Effector memory CD8-positive, alpha-beta T cell (primary cell): ENCODE measurements at regions not wholly inside any gene's neighbourhood (a gene's known extent, or its start where the extent isn't known, plus 50 kb on each side); places are given as distances from the start of the nearest gene placed in this dataset.
"Not testable (repeated sequence)": the region's sequence is repeated elsewhere in the genome, so short reads cannot be mapped to it uniquely, and the experiment has no call there.

Experiments used
- ATAC-seq: fragments of 150-1000 bp; cut with Tn5 transposase; replicated peaks from 2 replicates; pipeline ENCODE4 v1.10.0; 2021; ENCODE audit warnings: mild to moderate bottlenecking, moderate library complexity
- DNase-seq, 3 experiments: peaks; one replicate each; pipeline ENCODE4 v3.0.0; 2021
- H3K27ac Mint-ChIP-seq, 2 donors: one replicate each; pipeline ENCODE4 v1.8.0; 2022; ENCODE audit warnings: mild to moderate bottlenecking in 2 of 2, mixed read lengths in 2 of 2, moderate library complexity in 2 of 2
- H3K27me3 Mint-ChIP-seq, 2 donors: one replicate each; pipeline ENCODE4 v1.8.0; 2022; ENCODE audit warnings: mixed read lengths in 2 of 2
- H3K36me3 Mint-ChIP-seq: one replicate; pipeline ENCODE4 v1.8.0; 2022; ENCODE audit warnings: mild to moderate bottlenecking, moderate library complexity, mixed read lengths; ENCODE audit not compliant: insufficient read depth
- H3K4me1 Mint-ChIP-seq, 2 donors: one replicate each; pipeline ENCODE4 v1.8.0; 2022; ENCODE audit warnings: low read depth in 2 of 2, mixed read lengths in 2 of 2
- H3K4me3 Mint-ChIP-seq, 2 donors: one replicate each; pipeline ENCODE4 v1.8.0; 2022; ENCODE audit warnings: mild to moderate bottlenecking in 2 of 2, mixed read lengths in 2 of 2, moderate library complexity in 2 of 2
- H3K9me3 Mint-ChIP-seq, 2 donors: one replicate each; pipeline ENCODE4 v1.8.0; 2022; ENCODE audit warnings: mixed read lengths in 2 of 2

DNA sequence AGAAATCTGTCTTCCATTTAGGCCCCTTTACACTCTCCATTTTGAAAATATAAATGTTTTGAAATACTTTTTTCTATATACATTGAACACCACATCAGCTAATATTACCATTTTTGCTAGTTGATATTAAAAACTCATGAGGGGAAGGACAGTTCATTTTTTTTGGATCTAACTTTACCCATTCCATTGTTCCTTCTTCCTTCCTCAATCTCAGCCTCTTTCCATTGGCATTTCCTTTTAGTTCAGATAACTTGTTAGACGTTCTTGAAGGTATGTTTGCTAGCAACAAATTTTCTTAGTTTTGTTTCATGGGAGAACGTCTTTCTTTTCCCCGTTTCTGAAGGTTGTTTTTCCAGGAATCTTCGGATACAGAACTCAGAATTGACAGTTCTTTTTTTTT, 759.0 kb downstream of the SOCS6 start:
- DNase-seq, result no peak
- Mint-ChIP-seq H3K27ac (no peak overlapping the region), H3K9me3 (peaks cover 0 to 13% of the 10 kb centered on the region in 2 donors), H3K27me3 (no peaks in the 10 kb centered on the region), H3K4me1 (no peaks in the 10 kb centered on the region), H3K4me3 (no peak overlapping the region), H3K36me3 (no peaks in the 10 kb centered on the region)
- ATAC-seq, result no peak

DNA sequence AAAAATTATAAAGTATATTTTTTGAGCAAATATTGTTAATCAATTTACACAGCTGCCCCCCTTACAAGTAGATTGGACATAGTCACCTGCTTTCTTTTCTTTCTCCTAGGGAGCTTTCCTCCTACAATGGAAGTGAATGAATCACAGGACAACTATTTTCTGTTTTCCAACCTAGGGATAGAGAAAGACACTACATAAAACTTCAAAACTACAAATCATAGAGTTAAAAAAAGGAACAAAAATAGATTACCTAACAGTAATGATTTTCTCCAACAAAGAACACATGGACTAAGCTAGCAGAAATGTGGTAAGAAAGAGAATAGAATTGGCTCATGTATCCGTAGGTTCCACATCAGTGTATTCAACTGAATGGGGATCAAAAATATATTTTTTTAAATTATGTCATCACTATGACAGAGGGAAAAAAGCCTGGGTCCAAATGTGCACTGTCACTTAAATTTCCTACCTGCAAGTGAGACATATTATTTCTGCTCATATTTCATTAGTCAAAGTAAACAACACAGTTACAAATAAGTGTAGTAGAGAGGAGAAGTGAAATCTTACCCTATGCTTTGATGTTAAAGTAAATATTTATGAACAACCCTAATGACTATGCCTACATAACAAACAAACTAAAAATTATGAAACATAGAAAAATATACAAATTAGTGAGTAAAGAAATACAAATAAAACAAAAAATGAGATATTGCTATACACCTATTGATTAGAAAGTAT, 756.7 kb downstream of the SOCS6 start:
- H3K36me3 Mint-ChIP-seq, result no peaks in the 10 kb centered on the region
- no peaks in the 10 kb centered on the region for H3K27me3 Mint-ChIP-seq
- ATAC-seq, result no peak
- H3K4me1 Mint-ChIP-seq, result no peaks in the 10 kb centered on the region
- no peak overlapping the region for H3K4me3 Mint-ChIP-seq
- peaks cover 0 to 10% of the 10 kb centered on the region in 2 donors for H3K9me3 Mint-ChIP-seq
- no peak for DNase-seq
- H3K27ac Mint-ChIP-seq, result no peak overlapping the region

DNA sequence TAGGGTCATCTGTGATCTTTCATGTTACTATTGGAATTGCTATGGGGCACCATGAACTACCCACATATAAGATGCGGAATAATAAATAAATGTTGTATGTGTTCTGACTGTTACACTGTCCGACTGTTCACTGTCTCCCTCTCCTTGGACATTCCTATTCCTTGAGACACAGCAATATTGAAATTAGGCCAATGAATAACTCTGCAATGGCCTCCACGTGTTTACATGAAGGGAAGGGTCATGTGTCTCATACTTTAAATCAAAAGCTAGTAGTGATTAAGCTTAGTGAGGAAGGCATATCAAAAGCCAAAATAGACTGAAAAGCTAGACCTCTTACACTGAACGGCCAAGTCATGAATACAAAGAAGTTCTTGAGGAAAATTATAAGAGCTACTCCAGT, 751.3 kb downstream of the SOCS6 start:
- ATAC-seq, result no peak
- H3K27ac Mint-ChIP-seq, result no peak overlapping the region

DNA sequence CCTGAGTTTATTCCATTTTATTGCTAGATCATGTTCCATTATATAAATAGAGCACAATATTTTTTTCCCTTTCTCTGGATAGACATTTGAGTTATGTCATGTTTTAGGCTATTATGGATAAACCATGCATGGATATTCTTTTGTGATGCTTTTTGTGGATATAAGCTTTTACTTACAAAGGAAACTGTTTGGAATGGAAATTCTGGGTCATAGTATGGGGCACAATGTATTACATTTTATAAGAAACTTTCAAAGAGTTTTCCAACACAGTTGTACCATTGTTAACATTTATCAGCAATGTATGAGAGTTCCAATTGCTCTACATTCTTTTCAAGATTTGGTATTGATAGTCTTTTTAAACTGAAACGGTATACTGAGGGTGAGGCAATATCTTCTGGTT, 749.4 kb downstream of the SOCS6 start:
- H3K4me1 Mint-ChIP-seq, result no peaks in the 10 kb centered on the region
- DNase-seq (no peak), ATAC-seq (no peak)
- H3K9me3 Mint-ChIP-seq, result peaks cover 0 to 5% of the 10 kb centered on the region in 2 donors
- H3K4me3 Mint-ChIP-seq, result no peak overlapping the region
- H3K27ac Mint-ChIP-seq, result no peak overlapping the region
- no peaks in the 10 kb centered on the region for H3K36me3 Mint-ChIP-seq
- H3K27me3 Mint-ChIP-seq, result no peaks in the 10 kb centered on the region

More for the DNA sequence above, 751.3 kb downstream of the SOCS6 start:
- DNase-seq, result no peak
- no peaks in the 10 kb centered on the region for H3K36me3 Mint-ChIP-seq
- H3K4me1 Mint-ChIP-seq, result no peaks in the 10 kb centered on the region
- peaks cover 0 to 6% of the 10 kb centered on the region in 2 donors for H3K9me3 Mint-ChIP-seq
- H3K4me3 Mint-ChIP-seq, result no peak overlapping the region
- no peaks in the 10 kb centered on the region for H3K27me3 Mint-ChIP-seq

DNA sequence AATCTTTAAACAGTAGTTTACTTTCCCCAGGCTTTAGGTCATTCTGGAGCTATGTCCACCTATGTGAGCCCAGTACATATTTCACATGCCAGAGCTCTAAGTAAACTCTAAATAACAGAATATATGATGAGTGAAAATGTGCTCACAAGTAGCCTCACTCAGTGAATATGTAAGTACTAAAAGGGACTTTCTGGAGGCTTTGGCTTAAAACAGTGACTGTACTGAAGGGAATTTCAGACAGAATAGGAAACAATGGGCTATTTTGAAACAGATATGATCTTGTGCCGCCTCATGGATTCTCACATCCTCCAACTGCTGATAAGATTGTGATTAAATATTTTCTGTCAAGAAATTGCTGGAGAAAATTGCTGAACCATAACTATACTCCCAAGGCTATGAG, 747.9 kb downstream of the SOCS6 start:
- no peak overlapping the region for H3K27ac Mint-ChIP-seq
- ATAC-seq (no peak), DNase-seq (no peak)
- no peaks in the 10 kb centered on the region for H3K27me3 Mint-ChIP-seq
- peaks cover 0 to 5% of the 10 kb centered on the region in 2 donors for H3K9me3 Mint-ChIP-seq
- no peaks in the 10 kb centered on the region for H3K36me3 Mint-ChIP-seq
- H3K4me1 Mint-ChIP-seq, result no peaks in the 10 kb centered on the region
- no peak overlapping the region for H3K4me3 Mint-ChIP-seq

DNA sequence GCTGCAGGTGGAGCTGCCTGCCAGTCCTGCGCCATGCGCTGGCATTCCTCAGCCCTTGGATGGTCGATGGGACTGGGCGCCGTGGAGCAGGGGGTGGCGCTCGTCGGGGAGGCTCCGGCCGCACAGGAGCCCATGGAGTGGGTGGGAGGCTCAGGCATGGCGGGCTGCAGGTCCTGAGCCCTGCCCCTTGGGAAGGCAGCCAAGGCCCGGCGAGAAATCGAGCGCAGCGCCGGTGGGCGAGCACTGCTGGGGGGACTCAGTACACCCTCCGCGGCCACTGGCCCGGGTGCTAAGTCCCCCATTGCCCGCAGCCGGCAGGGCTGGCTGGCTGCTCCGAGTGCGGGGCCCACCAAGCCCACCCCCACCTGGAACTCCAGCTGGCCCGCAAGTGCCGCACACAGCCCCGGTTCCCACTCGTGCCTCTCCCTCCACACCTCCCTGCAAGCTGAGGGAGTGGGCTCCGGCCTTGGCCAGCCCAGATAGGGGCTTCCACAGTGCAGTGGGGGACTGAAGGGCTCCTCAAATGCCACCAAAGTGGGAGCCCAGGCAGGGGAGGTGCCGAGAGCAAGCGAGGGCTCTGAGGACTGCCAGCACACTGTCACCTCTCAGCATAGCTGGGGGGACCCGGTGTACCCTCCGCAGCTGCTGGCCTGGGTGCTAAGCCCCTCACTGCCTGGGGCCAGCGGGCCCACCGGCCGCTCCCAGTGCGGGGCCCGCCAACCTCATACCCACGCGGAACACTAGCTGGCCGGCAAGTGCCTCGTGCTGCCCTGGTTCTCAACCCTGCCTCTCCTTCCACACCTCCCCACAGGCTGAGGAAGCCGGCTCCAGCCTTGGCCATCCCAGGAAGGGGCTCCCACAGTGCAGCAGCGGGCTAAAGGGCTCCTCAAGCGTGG, 742.7 kb downstream of the SOCS6 start:
- H3K4me3 Mint-ChIP-seq, DNase-seq, H3K36me3 Mint-ChIP-seq, H3K27me3 Mint-ChIP-seq, H3K4me1 Mint-ChIP-seq, ATAC-seq, H3K9me3 Mint-ChIP-seq, H3K27ac Mint-ChIP-seq: not testable (repeated sequence)

DNA sequence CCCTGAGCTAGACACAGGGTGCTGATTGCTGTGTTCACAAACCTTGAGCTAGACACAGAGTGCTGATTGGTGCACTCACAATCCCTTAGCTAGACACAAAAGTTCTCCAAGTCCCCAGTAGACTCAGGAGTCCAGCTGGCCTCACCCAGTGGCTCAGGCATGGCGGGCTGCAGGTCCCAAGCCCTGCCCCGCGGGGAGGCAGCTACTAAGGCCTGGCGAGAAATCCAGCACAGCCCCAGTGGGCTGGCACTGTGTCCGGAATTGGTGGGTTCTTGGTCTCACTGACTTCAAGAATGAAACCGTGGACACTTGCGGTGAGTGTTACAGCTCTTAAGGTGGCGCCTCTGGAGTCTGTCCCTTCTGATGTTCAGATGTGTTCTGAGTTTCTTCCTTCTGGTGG, 741.2 kb downstream of the SOCS6 start:
- not testable (repeated sequence) for H3K36me3 Mint-ChIP-seq, ATAC-seq, H3K4me3 Mint-ChIP-seq, H3K27ac Mint-ChIP-seq, DNase-seq, H3K9me3 Mint-ChIP-seq, H3K4me1 Mint-ChIP-seq, H3K27me3 Mint-ChIP-seq

DNA sequence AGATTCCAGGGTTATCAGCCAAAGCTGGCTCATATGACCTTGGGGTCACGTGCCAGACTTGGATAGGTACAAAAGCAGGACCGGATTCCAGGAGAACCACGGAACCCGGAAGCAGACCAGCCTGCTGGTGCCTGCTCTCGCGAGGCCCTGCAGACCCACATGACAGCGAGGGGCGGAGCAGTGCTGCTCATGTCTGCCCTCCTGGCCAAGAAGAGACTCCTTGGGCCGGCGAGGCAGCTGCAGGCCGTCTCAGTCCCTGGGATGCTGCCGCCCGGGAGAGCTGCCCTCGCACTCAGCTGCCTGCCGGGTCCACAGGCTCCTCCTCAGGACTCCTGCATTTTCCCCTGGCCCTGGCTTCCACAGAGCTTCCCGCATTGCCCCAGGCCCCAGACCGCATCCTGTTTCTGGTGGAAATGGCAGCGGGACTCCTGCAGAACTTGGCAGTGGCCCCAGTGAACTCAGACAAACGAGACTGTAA, 739.5 kb downstream of the SOCS6 start:
- no peaks in the 10 kb centered on the region for H3K36me3 Mint-ChIP-seq
- peaks cover 0 to 5% of the 10 kb centered on the region in 2 donors for H3K9me3 Mint-ChIP-seq
- no peak overlapping the region for H3K4me3 Mint-ChIP-seq
- H3K27me3 Mint-ChIP-seq, result no peaks in the 10 kb centered on the region
- DNase-seq, result no peak
- no peak for ATAC-seq
- no peaks in the 10 kb centered on the region for H3K4me1 Mint-ChIP-seq
- no peak overlapping the region for H3K27ac Mint-ChIP-seq

DNA sequence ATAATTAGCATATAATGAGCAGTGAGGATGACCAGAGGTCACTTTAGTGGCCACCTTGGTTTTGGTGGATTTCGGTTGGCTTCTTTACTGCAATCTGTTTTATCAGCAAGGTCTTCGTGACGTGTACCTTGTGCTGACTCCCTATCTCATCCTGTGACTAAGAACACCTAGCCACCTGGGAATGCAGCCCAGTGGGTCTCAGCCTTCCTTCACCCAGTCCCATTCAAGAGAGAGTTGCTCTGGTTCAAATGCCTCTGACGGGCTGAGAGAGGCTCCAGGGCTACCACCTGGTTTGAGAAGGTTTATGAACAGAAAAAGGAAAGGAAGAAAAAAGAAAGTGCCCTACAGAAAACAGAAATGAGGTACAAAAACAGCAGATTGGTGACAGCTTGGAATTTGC, 738.7 kb downstream of the SOCS6 start:
- DNase-seq, result no peak
- Mint-ChIP-seq H3K9me3 (peaks cover 0 to 5% of the 10 kb centered on the region in 2 donors), H3K36me3 (no peaks in the 10 kb centered on the region), H3K27ac (no peak overlapping the region), H3K27me3 (no peaks in the 10 kb centered on the region), H3K4me1 (no peaks in the 10 kb centered on the region), H3K4me3 (no peak overlapping the region)
- ATAC-seq, result no peak

DNA sequence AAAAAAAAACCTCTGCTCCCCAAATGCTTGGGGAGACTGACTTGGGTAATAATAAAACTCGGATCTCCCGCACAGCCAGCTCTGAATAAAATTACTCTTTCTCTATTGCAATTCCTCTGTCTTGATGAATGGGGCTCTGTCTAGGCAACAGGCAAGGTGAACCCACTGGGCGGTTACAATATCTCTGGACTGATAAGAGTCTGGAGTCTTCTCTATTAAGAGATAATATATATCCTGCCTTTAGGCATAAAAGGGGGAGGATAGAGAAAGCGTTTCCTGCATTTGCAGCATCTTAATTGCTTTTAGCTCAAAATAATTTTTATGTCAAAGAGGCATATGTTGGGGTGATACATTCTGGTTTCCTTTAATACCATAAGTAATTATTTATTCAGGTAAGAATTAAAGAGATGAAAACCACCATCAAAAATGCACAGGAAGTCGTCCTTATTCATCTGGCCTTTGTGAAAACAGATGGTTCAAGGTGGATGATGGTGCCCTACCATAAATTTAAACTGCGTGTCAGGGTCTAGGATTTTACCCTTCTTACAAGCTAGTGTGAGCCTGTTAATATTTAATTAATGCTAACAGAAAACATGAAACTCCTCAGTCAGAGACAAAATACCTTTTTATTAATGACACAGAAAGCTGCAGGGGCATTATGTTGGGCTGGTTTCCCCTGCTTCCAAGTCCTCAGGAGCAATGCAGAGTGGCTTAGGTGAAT, 736.8 kb downstream of the SOCS6 start:
- ATAC-seq (no peak), DNase-seq (no peak)
- Mint-ChIP-seq H3K27me3 (no peaks in the 10 kb centered on the region), H3K4me3 (no peak overlapping the region), H3K9me3 (peaks cover 0 to 5% of the 10 kb centered on the region in 2 donors), H3K4me1 (no peaks in the 10 kb centered on the region), H3K36me3 (no peaks in the 10 kb centered on the region), H3K27ac (no peak overlapping the region)

DNA sequence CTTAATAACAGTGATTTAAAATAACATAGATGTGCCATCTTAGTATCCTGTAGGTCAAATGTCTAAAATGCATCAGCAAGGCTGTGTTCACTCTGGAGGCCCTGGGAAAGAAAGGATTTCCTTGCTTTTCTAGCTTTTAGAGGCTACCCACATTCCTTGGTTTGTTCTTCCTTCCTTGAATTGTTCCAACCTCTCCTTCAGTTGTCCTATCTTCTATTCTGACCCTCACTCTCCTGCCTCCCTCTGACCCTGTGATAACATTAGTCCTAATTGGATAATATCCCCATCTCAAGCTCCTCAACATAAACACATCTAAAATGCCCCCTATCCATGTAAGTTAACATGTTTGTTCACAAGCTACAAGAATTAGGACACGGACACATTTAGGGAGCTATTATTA, 733.5 kb downstream of the SOCS6 start:
- DNase-seq (no peak), ATAC-seq (no peak)
- no peaks in the 10 kb centered on the region for H3K27me3 Mint-ChIP-seq
- no peak overlapping the region for H3K4me3 Mint-ChIP-seq
- H3K36me3 Mint-ChIP-seq, result no peaks in the 10 kb centered on the region
- H3K9me3 Mint-ChIP-seq, result peaks cover 2 to 16% of the 10 kb centered on the region in 2 donors
- no peaks in the 10 kb centered on the region for H3K4me1 Mint-ChIP-seq
- H3K27ac Mint-ChIP-seq, result no peak overlapping the region

DNA sequence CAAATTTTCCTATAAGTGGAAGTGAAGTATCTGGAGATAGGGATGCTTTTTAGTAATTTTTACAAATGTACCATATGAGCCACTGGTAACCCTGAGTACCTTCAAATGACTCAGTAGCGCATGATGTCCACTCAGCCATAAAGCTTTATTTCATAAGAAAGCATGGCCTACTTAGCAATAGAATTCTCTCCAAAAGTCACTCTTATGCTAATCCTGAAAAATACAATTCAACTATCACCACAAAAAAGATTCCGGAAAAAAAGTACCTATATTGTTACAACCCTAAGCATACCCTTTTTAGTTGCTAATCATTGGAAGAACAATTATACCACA, 732.2 kb downstream of the SOCS6 start:
- Mint-ChIP-seq H3K9me3 (peaks cover 2 to 16% of the 10 kb centered on the region in 2 donors), H3K27ac (no peak overlapping the region), H3K4me3 (no peak overlapping the region), H3K4me1 (no peaks in the 10 kb centered on the region), H3K36me3 (no peaks in the 10 kb centered on the region), H3K27me3 (no peaks in the 10 kb centered on the region)
- no peak for ATAC-seq
- DNase-seq, result no peak

DNA sequence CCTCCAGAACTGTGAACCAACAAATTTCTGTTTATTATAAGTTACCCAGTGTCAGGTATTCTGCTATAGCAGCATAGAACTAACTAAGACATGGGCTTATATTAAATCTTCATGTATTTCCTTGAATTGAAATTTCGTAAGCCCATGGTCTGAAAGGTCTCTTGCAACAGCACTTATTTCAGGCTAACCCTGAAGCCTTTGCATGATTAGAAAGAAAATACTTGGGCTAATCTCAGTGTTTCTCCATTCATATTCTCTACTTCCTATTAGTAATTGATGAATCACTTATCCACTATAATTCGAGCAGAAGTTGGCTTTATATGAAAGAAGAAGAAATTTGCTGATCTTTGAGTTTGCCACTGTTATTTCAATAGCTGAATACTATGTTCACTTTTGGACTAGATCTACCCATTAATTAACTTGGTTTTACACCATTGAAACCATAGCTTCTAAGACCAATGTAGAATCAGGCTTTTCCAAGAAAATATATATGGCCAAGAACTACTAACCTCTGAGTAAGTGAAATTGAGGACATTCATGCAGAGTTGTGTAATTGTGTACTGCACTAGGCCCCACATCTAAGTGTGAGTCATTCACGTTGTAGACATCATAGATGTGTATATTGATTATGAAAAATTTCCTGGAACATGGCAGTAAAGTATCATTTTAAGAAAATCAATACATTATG, 731.6 kb downstream of the SOCS6 start:
- Mint-ChIP-seq H3K36me3 (no peaks in the 10 kb centered on the region), H3K27me3 (no peaks in the 10 kb centered on the region), H3K27ac (no peak overlapping the region), H3K9me3 (peaks cover 2 to 16% of the 10 kb centered on the region in 2 donors), H3K4me3 (no peak overlapping the region), H3K4me1 (no peaks in the 10 kb centered on the region)
- no peak for DNase-seq
- ATAC-seq, result no peak
